ENCODE measurements at regions not wholly inside any gene's neighbourhood (a gene's known extent, or its start where the extent isn't known, plus 50 kb on each side); places are given as distances from the start of the nearest gene placed in this dataset.

DNA sequence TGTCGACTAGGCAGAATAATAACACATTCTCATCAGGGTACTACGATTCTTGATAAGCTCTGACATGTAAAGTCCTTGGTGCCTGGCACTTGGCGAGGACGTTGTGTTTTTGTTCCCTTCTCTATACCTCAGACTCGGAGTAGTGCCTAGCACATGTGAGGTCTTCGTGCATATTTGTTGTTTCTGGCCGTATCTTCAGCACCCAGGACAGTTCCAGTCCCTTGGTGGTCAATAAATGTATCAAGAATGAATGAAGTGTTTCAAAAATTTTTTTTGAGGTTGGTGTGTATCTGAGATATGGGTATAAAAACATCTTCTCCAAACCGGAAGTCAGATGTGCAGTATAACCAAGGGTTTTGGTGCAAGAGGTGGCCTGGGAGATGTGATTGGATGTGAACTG, 198.2 kb downstream of the AACS start:
- dilution Hi-C loops (cut with MboI; ENCODE audit: extremely low pct_ligation_motif_present, low sequenced_read_pairs), result no loop called here
- H3K9ac ChIP-seq (replicated peaks; ENCODE audit: extremely low read depth, insufficient read depth, low read length), result no peak overlapping the region
- no peaks in the 10 kb centered on the region for H3K9me1 ChIP-seq (replicated peaks; ENCODE audit: control insufficient read depth, extremely low read depth, insufficient read depth, low read length)
- ChIA-PET CTCF (no interaction called here), POLR2A (no interaction called here)
- H3K27ac ChIP-seq (ENCODE audit: insufficient read depth, low read depth, low read length), result no peak overlapping the region
- no peak overlapping the region for H2AFZ ChIP-seq (ENCODE audit: low read depth, low read length)
- H3K4me1 ChIP-seq (ENCODE audit: control insufficient read depth, extremely low read depth, insufficient read depth, low read length), result no peaks in the 10 kb centered on the region
- no peaks in the 10 kb centered on the region for H3K36me3 ChIP-seq (ENCODE audit: control insufficient read depth in 2 of 2, extremely low read depth in 1 of 2, insufficient read depth in 2 of 2, low read length in 2 of 2)
- no peaks in the 10 kb centered on the region for H3K9me3 ChIP-seq (replicated peaks; ENCODE audit: control insufficient read depth, insufficient read depth, low read length)
- H3K79me2 ChIP-seq (ENCODE audit: control insufficient read depth, insufficient read depth, low read length), result no peaks in the 10 kb centered on the region
- DNase-seq (ENCODE audit: low read depth, low spot score) (no peak), FAIRE-seq (no peak)
- BruUV-seq (replicated peaks), result no TSS peak
- TF ChIP-seq POLR2AphosphoS5 (IDR thresholded peaks at IDR 0.05; ENCODE audit: insufficient read depth, low read depth, low read length) (no peak), EZH2 (IDR thresholded peaks at IDR 0.05; ENCODE audit: borderline replicate concordance, low read depth, low read length, severe bottlenecking) (no peak), MYC (IDR thresholded peaks at IDR 0.05; ENCODE audit: low read depth, low read length) (no peak), POLR2A (IDR thresholded peaks at IDR 0.05; ENCODE audit: low read depth, low read length) (no peak), JUN (IDR thresholded peaks at IDR 0.05; ENCODE audit: borderline replicate concordance, insufficient read depth, insufficient read length, low read depth) (no peak), GATA2 (IDR thresholded peaks at IDR 0.05; ENCODE audit: insufficient read depth, insufficient read length, low read depth, low read length) (no peak), FOS (IDR thresholded peaks at IDR 0.05; ENCODE audit: borderline replicate concordance, insufficient read depth, low read length) (no peak)
- TF ChIP-seq, protein P1, sequence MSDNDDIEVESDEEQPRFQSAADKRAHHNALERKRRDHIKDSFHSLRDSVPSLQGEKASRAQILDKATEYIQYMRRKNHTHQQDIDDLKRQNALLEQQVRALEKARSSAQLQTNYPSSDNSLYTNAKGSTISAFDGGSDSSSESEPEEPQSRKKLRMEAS (IDR thresholded peaks at IDR 0.05; ENCODE audit: insufficient read depth, insufficient read length), result no peak
- TF ChIP-seq, protein P2, sequence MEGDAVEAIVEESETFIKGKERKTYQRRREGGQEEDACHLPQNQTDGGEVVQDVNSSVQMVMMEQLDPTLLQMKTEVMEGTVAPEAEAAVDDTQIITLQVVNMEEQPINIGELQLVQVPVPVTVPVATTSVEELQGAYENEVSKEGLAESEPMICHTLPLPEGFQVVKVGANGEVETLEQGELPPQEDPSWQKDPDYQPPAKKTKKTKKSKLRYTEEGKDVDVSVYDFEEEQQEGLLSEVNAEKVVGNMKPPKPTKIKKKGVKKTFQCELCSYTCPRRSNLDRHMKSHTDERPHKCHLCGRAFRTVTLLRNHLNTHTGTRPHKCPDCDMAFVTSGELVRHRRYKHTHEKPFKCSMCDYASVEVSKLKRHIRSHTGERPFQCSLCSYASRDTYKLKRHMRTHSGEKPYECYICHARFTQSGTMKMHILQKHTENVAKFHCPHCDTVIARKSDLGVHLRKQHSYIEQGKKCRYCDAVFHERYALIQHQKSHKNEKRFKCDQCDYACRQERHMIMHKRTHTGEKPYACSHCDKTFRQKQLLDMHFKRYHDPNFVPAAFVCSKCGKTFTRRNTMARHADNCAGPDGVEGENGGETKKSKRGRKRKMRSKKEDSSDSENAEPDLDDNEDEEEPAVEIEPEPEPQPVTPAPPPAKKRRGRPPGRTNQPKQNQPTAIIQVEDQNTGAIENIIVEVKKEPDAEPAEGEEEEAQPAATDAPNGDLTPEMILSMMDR (IDR thresholded peaks at IDR 0.05; ENCODE audit: extremely low read depth in 1 of 2, insufficient read depth in 1 of 2, low read depth in 1 of 2, low read length in 2 of 2), result no peak
- no peak overlapping the region for H3K4me2 ChIP-seq (ENCODE audit: insufficient read depth, low read length)
- H3K27me3 ChIP-seq (ENCODE audit: control insufficient read depth in 2 of 2, insufficient read depth in 2 of 2, low read length in 2 of 2), result no peaks in the 10 kb centered on the region
- intact Hi-C loops (cut with micrococcal nuclease), result no loop called here
- no peak overlapping the region for H3K4me3 ChIP-seq (replicated peaks in 1 of 3; ENCODE audit: insufficient read depth in 1 of 3, low read depth in 1 of 3, low read length in 3 of 3)
- H4K20me1 ChIP-seq (replicated peaks; ENCODE audit: control insufficient read depth, extremely low read depth, insufficient read depth, low read length), result no peaks in the 10 kb centered on the region

Data from endothelial cell of umbilical vein (primary cell).